ENCODE measurements at regions not wholly inside any gene's neighbourhood (a gene's known extent, or its start where the extent isn't known, plus 50 kb on each side); places are given as distances from the start of the nearest gene placed in this dataset.
A peak's percentile ranks its signal among the peaks of the same experiment; 100 is the strongest.
"Not testable (repeated sequence)": the region's sequence is repeated elsewhere in the genome, so short reads cannot be mapped to it uniquely, and the experiment has no call there.

- in situ Hi-C loops (cut with MboI; ENCODE audit: low pct_unique_long_range_greater_than_20kb in 2 of 9, low sequenced_read_pairs in 9 of 9, unreplicated experiment in 9 of 9): no loop called here
- Histone ChIP-seq H3K4me1 (replicated peaks in 1 of 2) (no peaks in the 10 kb centered on the region), H3K4me3 (no peak overlapping the region), H3K27ac (no peak overlapping the region)
- 0 to 83% (median 78%) methylated on average over 1 of the region's 1 CpG; no CpG with 5 or more reads in 2 of the 10 experiments for WGBS, 10 experiments
- peak in 3 of 8 experiments; percentile 51 to 91 (median 74) for ATAC-seq (replicated peaks in 6 of 8)
Observed at GRCh38 chr16:5188989-5189352, 91.4 kb upstream of the EEF2KMT start.

- 10 to 100% (median 58%) methylated on average over 2 to 10 of the region's 10 CpGs for WGBS, 10 experiments
- ATAC-seq (replicated peaks in 6 of 8): no peak
Observed at GRCh38 chr16:5188318-5188988, 90.9 kb upstream of the EEF2KMT start.

GRCh38 chr16:5187402-5187952 is 89.9 kb upstream of the EEF2KMT start:
- Histone ChIP-seq H3K27ac (no peak overlapping the region), H3K4me3 (no peak overlapping the region), H3K4me1 (replicated peaks in 1 of 2) (no peaks in the 10 kb centered on the region)
- WGBS, 10 experiments: 27 to 94% (median 83%) methylated on average over 3 to 11 of the region's 14 CpGs; no CpG with 5 or more reads in 3 of the 10 experiments
- no peak for ATAC-seq (replicated peaks in 6 of 8)
- in situ Hi-C loops (cut with MboI; ENCODE audit: low pct_unique_long_range_greater_than_20kb in 2 of 9, low sequenced_read_pairs in 9 of 9, unreplicated experiment in 9 of 9): no loop called here

More at GRCh38 chr16:5188318-5188988, 90.9 kb upstream of the EEF2KMT start:
- in situ Hi-C loops (cut with MboI; ENCODE audit: low pct_unique_long_range_greater_than_20kb in 2 of 9, low sequenced_read_pairs in 9 of 9, unreplicated experiment in 9 of 9): no loop called here
- Histone ChIP-seq H3K27ac (no peak overlapping the region), H3K4me3 (no peak overlapping the region), H3K4me1 (replicated peaks in 1 of 2) (no peaks in the 10 kb centered on the region)

- in situ Hi-C loops (cut with MboI; ENCODE audit: low pct_unique_long_range_greater_than_20kb in 2 of 9, low sequenced_read_pairs in 9 of 9, unreplicated experiment in 9 of 9): no loop called here
- no peaks in the 10 kb centered on the region for H3K4me1 ChIP-seq (replicated peaks in 1 of 2)
- no peak for ATAC-seq (replicated peaks in 6 of 8)
- no peak overlapping the region for H3K27ac ChIP-seq
- H3K4me3 ChIP-seq: no peak overlapping the region
- 37 to 93% (median 38%) methylated on average over 2 to 6 of the region's 34 CpGs; no CpG with 5 or more reads in 7 of the 10 experiments for WGBS, 10 experiments
Observed at GRCh38 chr16:5186381-5186903, 88.8 kb upstream of the EEF2KMT start.

GRCh38 chr16:5176505-5176904 is 78.9 kb upstream of the EEF2KMT start:
- no peak overlapping the region for H3K4me3 ChIP-seq
- peaks cover 0 to 9% of the 10 kb centered on the region in 2 donors for H3K4me1 ChIP-seq (replicated peaks in 1 of 2)
- in situ Hi-C loops (cut with MboI; ENCODE audit: low pct_unique_long_range_greater_than_20kb in 2 of 9, low sequenced_read_pairs in 9 of 9, unreplicated experiment in 9 of 9): no loop called here
- H3K27ac ChIP-seq: no peak overlapping the region
- 6 to 71% (median 25%) methylated on average over 1 to 4 of the region's 4 CpGs; no CpG with 5 or more reads in 3 of the 10 experiments for WGBS, 10 experiments
- ATAC-seq (replicated peaks in 6 of 8): no peak

GRCh38 chr16:5175266-5175665 is 77.7 kb upstream of the EEF2KMT start:
- peak in 4 of 8 experiments; percentile 8 to 51 (median 34) for ATAC-seq (replicated peaks in 6 of 8)
- Histone ChIP-seq H3K4me3 (no peak overlapping the region), H3K4me1 (replicated peaks in 1 of 2) (peaks cover 0 to 9% of the 10 kb centered on the region in 2 donors), H3K27ac (peak overlapping the region in 1 of 2 donors; percentile 43)
- in situ Hi-C loops (cut with MboI; ENCODE audit: low pct_unique_long_range_greater_than_20kb in 2 of 9, low sequenced_read_pairs in 9 of 9, unreplicated experiment in 9 of 9): no loop called here
- WGBS, 10 experiments: 0 to 100% (median 25%) methylated on average over 1 to 4 of the region's 5 CpGs

GRCh38 chr16:5166486-5166885 is 68.9 kb upstream of the EEF2KMT start:
- 0 to 42% (median 20%) methylated on average over 2 to 6 of the region's 6 CpGs; no CpG with 5 or more reads in 3 of the 10 experiments for whole genome bisulfite sequencing, 10 experiments
- Histone ChIP-seq H3K4me3 (no peak overlapping the region), H3K27ac (peak overlapping the region in 1 of 2 donors; percentile 26), H3K4me1 (replicated peaks in 1 of 2) (peaks cover 0 to 18% of the 10 kb centered on the region in 2 donors)
- ATAC-seq (replicated peaks in 6 of 8): no peak
- in situ Hi-C loops (cut with MboI; ENCODE audit: low pct_unique_long_range_greater_than_20kb in 2 of 9, low sequenced_read_pairs in 9 of 9, unreplicated experiment in 9 of 9): no loop called here

GRCh38 chr16:5165429-5165828 is 67.8 kb upstream of the EEF2KMT start:
- peaks cover 0 to 18% of the 10 kb centered on the region in 2 donors for H3K4me1 ChIP-seq (replicated peaks in 1 of 2)
- in situ Hi-C loops (cut with MboI; ENCODE audit: low pct_unique_long_range_greater_than_20kb in 2 of 9, low sequenced_read_pairs in 9 of 9, unreplicated experiment in 9 of 9); H3K4me3 ChIP-seq; ATAC-seq (replicated peaks in 6 of 8); H3K27ac ChIP-seq: not testable (repeated sequence)
- 67% methylated on average over 1 of the region's 1 CpG; no CpG with 5 or more reads in 9 of the 10 experiments for WGBS, 10 experiments

- in situ Hi-C loops (cut with MboI; ENCODE audit: low pct_unique_long_range_greater_than_20kb in 2 of 9, low sequenced_read_pairs in 9 of 9, unreplicated experiment in 9 of 9); ATAC-seq (replicated peaks in 6 of 8); H3K4me3 ChIP-seq; H3K27ac ChIP-seq: not testable (repeated sequence)
- H3K4me1 ChIP-seq (replicated peaks in 1 of 2): peaks cover 0 to 19% of the 10 kb centered on the region in 2 donors
- WGBS, 10 experiments: 0 to 96% (median 63%) methylated on average over 2 to 5 of the region's 5 CpGs; no CpG with 5 or more reads in 1 of the 10 experiments
Observed at GRCh38 chr16:5162801-5163200, 65.2 kb upstream of the EEF2KMT start.

- H3K4me3 ChIP-seq; ATAC-seq (replicated peaks in 6 of 8); in situ Hi-C loops (cut with MboI; ENCODE audit: low pct_unique_long_range_greater_than_20kb in 2 of 9, low sequenced_read_pairs in 9 of 9, unreplicated experiment in 9 of 9); H3K27ac ChIP-seq; H3K4me1 ChIP-seq (replicated peaks in 1 of 2): not testable (repeated sequence)
- 75 to 100% (median 93%) methylated on average over 3 to 4 of the region's 6 CpGs; no CpG with 5 or more reads in 7 of the 10 experiments for WGBS, 10 experiments
Observed at GRCh38 chr16:5161888-5162287, 64.3 kb upstream of the EEF2KMT start.

GRCh38 chr16:5160010-5160409 is 62.4 kb upstream of the EEF2KMT start:
- in situ Hi-C loops (cut with MboI; ENCODE audit: low pct_unique_long_range_greater_than_20kb in 2 of 9, low sequenced_read_pairs in 9 of 9, unreplicated experiment in 9 of 9); ATAC-seq (replicated peaks in 6 of 8); H3K4me1 ChIP-seq (replicated peaks in 1 of 2); H3K4me3 ChIP-seq; H3K27ac ChIP-seq: not testable (repeated sequence)
- 0 to 100% (median 61%) methylated on average over 1 to 4 of the region's 4 CpGs; no CpG with 5 or more reads in 2 of the 10 experiments for WGBS, 10 experiments

GRCh38 chr16:5159537-5159936 is 61.9 kb upstream of the EEF2KMT start:
- H3K4me3 ChIP-seq; ATAC-seq (replicated peaks in 6 of 8); in situ Hi-C loops (cut with MboI; ENCODE audit: low pct_unique_long_range_greater_than_20kb in 2 of 9, low sequenced_read_pairs in 9 of 9, unreplicated experiment in 9 of 9); H3K27ac ChIP-seq; H3K4me1 ChIP-seq (replicated peaks in 1 of 2): not testable (repeated sequence)
- WGBS, 10 experiments: 0 to 80% (median 44%) methylated on average over 1 to 5 of the region's 5 CpGs

GRCh38 chr16:5158494-5158893 is 60.9 kb upstream of the EEF2KMT start:
- Histone ChIP-seq H3K4me3 (no peak overlapping the region), H3K27ac (no peak overlapping the region), H3K4me1 (replicated peaks in 1 of 2) (peaks cover 0 to 3% of the 10 kb centered on the region in 2 donors)
- no peak for ATAC-seq (replicated peaks in 6 of 8)
- 0 to 100% (median 77%) methylated on average over 1 to 3 of the region's 3 CpGs; no CpG with 5 or more reads in 2 of the 10 experiments for WGBS, 10 experiments
- in situ Hi-C loops (cut with MboI; ENCODE audit: low pct_unique_long_range_greater_than_20kb in 2 of 9, low sequenced_read_pairs in 9 of 9, unreplicated experiment in 9 of 9): no loop called here

Measured in motor neuron (in vitro differentiated cells).